Erythroblast (primary cell): ENCODE measurements at regions not wholly inside any gene's neighbourhood (a gene's known extent, or its start where the extent isn't known, plus 50 kb on each side); places are given as distances from the start of the nearest gene placed in this dataset.

ENCODE experiments used
- GATA1 ChIP-seq: IDR thresholded peaks from 2 replicates; pipeline ENCODE4 v1.6.1; 2011; ENCODE audit warnings: low read depth, mild to moderate bottlenecking, control low read depth, low read length, moderate library complexity
- POLR2A ChIP-seq: IDR thresholded peaks from 2 replicates; pipeline ENCODE4 v1.6.1; 2011; ENCODE audit warnings: mild to moderate bottlenecking, low read length

GRCh38 chr1:34338871-34339270 lies 162.2 kb downstream of the C1orf94 start:
- TF ChIP-seq POLR2A (no peak), GATA1 (no peak)
